Stimulated activated memory B cell treated with anti-CD40 and anti-IgM and Interleukin-4, amounts not matched to agents 10 μg/mL and 1 μg/mL and 100 μg/mL, for 72 hours (primary cell): ENCODE measurements at regions not wholly inside any gene's neighbourhood (a gene's known extent, or its start where the extent isn't known, plus 50 kb on each side); places are given as distances from the start of the nearest gene placed in this dataset.

Experiments used
- ATAC-seq: fragments of 150-1000 bp; cut with Tn5 transposase; 2 replicates; pipeline ENCODE4 v1.10.0; 2021
- H3K27ac Mint-ChIP-seq: one replicate; pipeline ENCODE4 v1.8.0; 2022; ENCODE audit warnings: mild to moderate bottlenecking, mixed read lengths
- H3K27me3 Mint-ChIP-seq: one replicate; pipeline ENCODE4 v1.8.0; 2022; ENCODE audit warnings: mixed read lengths
- H3K36me3 Mint-ChIP-seq: one replicate; pipeline ENCODE4 v1.8.0; 2022; ENCODE audit warnings: mixed read lengths
- H3K4me1 Mint-ChIP-seq: one replicate; pipeline ENCODE4 v1.8.0; 2022; ENCODE audit warnings: mixed read lengths
- H3K4me3 Mint-ChIP-seq: one replicate; pipeline ENCODE4 v1.8.0; 2022; ENCODE audit warnings: mild to moderate bottlenecking, moderate library complexity, mixed read lengths
- H3K9me3 Mint-ChIP-seq: one replicate; pipeline ENCODE4 v1.8.0; 2022; ENCODE audit warnings: mixed read lengths

- H3K27ac Mint-ChIP-seq: no peak overlapping the region
- no peak for ATAC-seq
- H3K36me3 Mint-ChIP-seq: no peaks in the 10 kb centered on the region
- H3K27me3 Mint-ChIP-seq: no peaks in the 10 kb centered on the region
- peaks cover 2% of the 10 kb centered on the region for H3K9me3 Mint-ChIP-seq
- no peaks in the 10 kb centered on the region for H3K4me1 Mint-ChIP-seq
- H3K4me3 Mint-ChIP-seq: no peak overlapping the region
Observed at GRCh38 chr9:28668158-28668557, 1094.9 kb upstream of the C9orf72 start.

GRCh38 chr9:28671000-28671399 lies 1097.7 kb upstream of the C9orf72 start:
- no peak overlapping the region for H3K4me3 Mint-ChIP-seq
- no peaks in the 10 kb centered on the region for H3K36me3 Mint-ChIP-seq
- peaks cover 2% of the 10 kb centered on the region for H3K9me3 Mint-ChIP-seq
- no peaks in the 10 kb centered on the region for H3K4me1 Mint-ChIP-seq
- ATAC-seq: no peak
- H3K27me3 Mint-ChIP-seq: no peaks in the 10 kb centered on the region
- H3K27ac Mint-ChIP-seq: no peak overlapping the region

GRCh38 chr9:28678097-28678496 lies 1104.8 kb upstream of the C9orf72 start:
- H3K27ac Mint-ChIP-seq: no peak overlapping the region
- no peaks in the 10 kb centered on the region for H3K27me3 Mint-ChIP-seq
- peaks cover 3% of the 10 kb centered on the region for H3K9me3 Mint-ChIP-seq
- no peak overlapping the region for H3K4me3 Mint-ChIP-seq
- no peak for ATAC-seq
- H3K36me3 Mint-ChIP-seq: no peaks in the 10 kb centered on the region
- no peaks in the 10 kb centered on the region for H3K4me1 Mint-ChIP-seq

- Mint-ChIP-seq H3K4me3 (no peak overlapping the region), H3K36me3 (no peaks in the 10 kb centered on the region), H3K4me1 (no peaks in the 10 kb centered on the region), H3K27me3 (no peaks in the 10 kb centered on the region), H3K9me3 (peaks cover 7% of the 10 kb centered on the region), H3K27ac (no peak overlapping the region)
- no peak for ATAC-seq
Observed at GRCh38 chr9:28688172-28688571, 1114.9 kb upstream of the C9orf72 start.

GRCh38 chr9:28692012-28692411 lies 1118.7 kb upstream of the C9orf72 start:
- no peaks in the 10 kb centered on the region for H3K4me1 Mint-ChIP-seq
- no peak for ATAC-seq
- H3K27me3 Mint-ChIP-seq: no peaks in the 10 kb centered on the region
- no peaks in the 10 kb centered on the region for H3K36me3 Mint-ChIP-seq
- no peak overlapping the region for H3K4me3 Mint-ChIP-seq
- H3K27ac Mint-ChIP-seq: no peak overlapping the region
- peaks cover 4% of the 10 kb centered on the region for H3K9me3 Mint-ChIP-seq

GRCh38 chr9:28696960-28697359 lies 1123.7 kb upstream of the C9orf72 start:
- no peak overlapping the region for H3K4me3 Mint-ChIP-seq
- no peaks in the 10 kb centered on the region for H3K27me3 Mint-ChIP-seq
- H3K36me3 Mint-ChIP-seq: no peaks in the 10 kb centered on the region
- no peak overlapping the region for H3K27ac Mint-ChIP-seq
- no peaks in the 10 kb centered on the region for H3K4me1 Mint-ChIP-seq
- peaks cover 8% of the 10 kb centered on the region for H3K9me3 Mint-ChIP-seq
- ATAC-seq: no peak

GRCh38 chr9:28699632-28700031 lies 1126.4 kb upstream of the C9orf72 start:
- Mint-ChIP-seq H3K27me3 (no peaks in the 10 kb centered on the region), H3K9me3 (peaks cover 8% of the 10 kb centered on the region), H3K36me3 (no peaks in the 10 kb centered on the region), H3K4me3 (no peak overlapping the region), H3K27ac (no peak overlapping the region), H3K4me1 (no peaks in the 10 kb centered on the region)
- ATAC-seq: no peak

- Mint-ChIP-seq H3K27ac (no peak overlapping the region), H3K9me3 (no peaks in the 10 kb centered on the region), H3K4me3 (no peak overlapping the region), H3K36me3 (no peaks in the 10 kb centered on the region), H3K27me3 (no peaks in the 10 kb centered on the region), H3K4me1 (no peaks in the 10 kb centered on the region)
- no peak for ATAC-seq
Observed at GRCh38 chr9:28707616-28708015, 1134.3 kb upstream of the C9orf72 start.

GRCh38 chr9:28714188-28714587 lies 1140.9 kb upstream of the C9orf72 start:
- no peaks in the 10 kb centered on the region for H3K4me1 Mint-ChIP-seq
- no peak overlapping the region for H3K4me3 Mint-ChIP-seq
- no peak for ATAC-seq
- no peaks in the 10 kb centered on the region for H3K27me3 Mint-ChIP-seq
- no peaks in the 10 kb centered on the region for H3K36me3 Mint-ChIP-seq
- H3K9me3 Mint-ChIP-seq: no peaks in the 10 kb centered on the region
- no peak overlapping the region for H3K27ac Mint-ChIP-seq

- H3K9me3 Mint-ChIP-seq: peaks cover 3% of the 10 kb centered on the region
- no peak overlapping the region for H3K4me3 Mint-ChIP-seq
- H3K27me3 Mint-ChIP-seq: no peaks in the 10 kb centered on the region
- no peaks in the 10 kb centered on the region for H3K36me3 Mint-ChIP-seq
- ATAC-seq: no peak
- H3K27ac Mint-ChIP-seq: no peak overlapping the region
- no peaks in the 10 kb centered on the region for H3K4me1 Mint-ChIP-seq
Observed at GRCh38 chr9:28718226-28718625, 1144.9 kb upstream of the C9orf72 start.

- no peak for ATAC-seq
- no peak overlapping the region for H3K4me3 Mint-ChIP-seq
- no peaks in the 10 kb centered on the region for H3K4me1 Mint-ChIP-seq
- peaks cover 3% of the 10 kb centered on the region for H3K9me3 Mint-ChIP-seq
- no peaks in the 10 kb centered on the region for H3K36me3 Mint-ChIP-seq
- H3K27ac Mint-ChIP-seq: no peak overlapping the region
- H3K27me3 Mint-ChIP-seq: no peaks in the 10 kb centered on the region
Observed at GRCh38 chr9:28720746-28721145, 1147.5 kb upstream of the C9orf72 start.

- Mint-ChIP-seq H3K36me3 (no peaks in the 10 kb centered on the region), H3K27me3 (no peaks in the 10 kb centered on the region), H3K27ac (no peak overlapping the region), H3K9me3 (peaks cover 7% of the 10 kb centered on the region), H3K4me3 (no peak overlapping the region), H3K4me1 (no peaks in the 10 kb centered on the region)
- ATAC-seq: no peak
Observed at GRCh38 chr9:28730111-28730510, 1156.8 kb upstream of the C9orf72 start.

- no peak overlapping the region for H3K4me3 Mint-ChIP-seq
- H3K4me1 Mint-ChIP-seq: no peaks in the 10 kb centered on the region
- ATAC-seq: no peak
- peaks cover 3% of the 10 kb centered on the region for H3K9me3 Mint-ChIP-seq
- no peaks in the 10 kb centered on the region for H3K36me3 Mint-ChIP-seq
- H3K27me3 Mint-ChIP-seq: no peaks in the 10 kb centered on the region
- no peak overlapping the region for H3K27ac Mint-ChIP-seq
Observed at GRCh38 chr9:28735738-28736342, 1162.6 kb upstream of the C9orf72 start.

GRCh38 chr9:28741459-28741858 lies 1168.2 kb upstream of the C9orf72 start:
- H3K4me3 Mint-ChIP-seq: no peak overlapping the region
- peak; percentile 57 for ATAC-seq
- H3K36me3 Mint-ChIP-seq: no peaks in the 10 kb centered on the region
- H3K27ac Mint-ChIP-seq: no peak overlapping the region
- H3K27me3 Mint-ChIP-seq: no peaks in the 10 kb centered on the region
- peaks cover 16% of the 10 kb centered on the region for H3K9me3 Mint-ChIP-seq
- no peaks in the 10 kb centered on the region for H3K4me1 Mint-ChIP-seq

GRCh38 chr9:28747351-28747985 lies 1174.2 kb upstream of the C9orf72 start:
- H3K27me3 Mint-ChIP-seq: no peaks in the 10 kb centered on the region
- H3K4me3 Mint-ChIP-seq: no peak overlapping the region
- no peaks in the 10 kb centered on the region for H3K36me3 Mint-ChIP-seq
- no peak for ATAC-seq
- no peaks in the 10 kb centered on the region for H3K4me1 Mint-ChIP-seq
- H3K27ac Mint-ChIP-seq: no peak overlapping the region
- peaks cover 16% of the 10 kb centered on the region for H3K9me3 Mint-ChIP-seq

GRCh38 chr9:28750136-28750535 lies 1176.9 kb upstream of the C9orf72 start:
- ATAC-seq: no peak
- Mint-ChIP-seq H3K27ac (no peak overlapping the region), H3K27me3 (no peaks in the 10 kb centered on the region), H3K4me1 (no peaks in the 10 kb centered on the region), H3K36me3 (no peaks in the 10 kb centered on the region), H3K4me3 (no peak overlapping the region), H3K9me3 (peaks cover 2% of the 10 kb centered on the region)
